BLaER1 treated with 17β-estradiol and CSF1 and Interleukin-3, amounts not matched to agents 10 nM and 100 nM (cell line): ENCODE measurements at regions not wholly inside any gene's neighbourhood (a gene's known extent, or its start where the extent isn't known, plus 50 kb on each side); places are given as distances from the start of the nearest gene placed in this dataset.

ENCODE experiments used
- H3K27ac ChIP-seq, 11 experiments: shearing (Covaris generic); formaldehyde crosslinking; 2 replicates each; pipeline ENCODE4 v1.8.1; 2022
- H3K27me3 ChIP-seq, 11 experiments: shearing (Covaris generic); formaldehyde crosslinking; 2 replicates each; pipeline ENCODE4 v1.8.1; 2022
- H3K36me3 ChIP-seq, 11 experiments: shearing (Covaris generic); formaldehyde crosslinking; 2 replicates each; pipeline ENCODE4 v1.8.1; 2022
- H3K4me1 ChIP-seq, 10 experiments: shearing (Covaris generic); formaldehyde crosslinking; 2 replicates each; pipeline ENCODE4 v1.8.1; 2022
- H3K4me2 ChIP-seq, 11 experiments: shearing (Covaris generic); formaldehyde crosslinking; 2 replicates each; pipeline ENCODE4 v1.8.1; 2022
- H3K4me3 ChIP-seq, 10 experiments: shearing (Covaris generic); formaldehyde crosslinking; 2 replicates each; pipeline ENCODE4 v1.8.1; 2022
- H3K9ac ChIP-seq, 11 experiments: shearing (Covaris generic); formaldehyde crosslinking; 2 replicates each; pipeline ENCODE4 v1.8.1; 2022
- H3K9me3 ChIP-seq, 11 experiments: shearing (Covaris generic); formaldehyde crosslinking; replicated peaks in 1 of 11; 2 replicates each; pipeline ENCODE4 v1.8.1; 2022
- H4K20me1 ChIP-seq, 11 experiments: shearing (Covaris generic); formaldehyde crosslinking; 2 replicates each; pipeline ENCODE4 v1.8.1; 2022
- Cebpa-rat ChIP-seq, 11 experiments: shearing (Covaris generic); IDR thresholded peaks; 2 replicates each; pipeline ENCODE4 v1.8.1; 2022

DNA sequence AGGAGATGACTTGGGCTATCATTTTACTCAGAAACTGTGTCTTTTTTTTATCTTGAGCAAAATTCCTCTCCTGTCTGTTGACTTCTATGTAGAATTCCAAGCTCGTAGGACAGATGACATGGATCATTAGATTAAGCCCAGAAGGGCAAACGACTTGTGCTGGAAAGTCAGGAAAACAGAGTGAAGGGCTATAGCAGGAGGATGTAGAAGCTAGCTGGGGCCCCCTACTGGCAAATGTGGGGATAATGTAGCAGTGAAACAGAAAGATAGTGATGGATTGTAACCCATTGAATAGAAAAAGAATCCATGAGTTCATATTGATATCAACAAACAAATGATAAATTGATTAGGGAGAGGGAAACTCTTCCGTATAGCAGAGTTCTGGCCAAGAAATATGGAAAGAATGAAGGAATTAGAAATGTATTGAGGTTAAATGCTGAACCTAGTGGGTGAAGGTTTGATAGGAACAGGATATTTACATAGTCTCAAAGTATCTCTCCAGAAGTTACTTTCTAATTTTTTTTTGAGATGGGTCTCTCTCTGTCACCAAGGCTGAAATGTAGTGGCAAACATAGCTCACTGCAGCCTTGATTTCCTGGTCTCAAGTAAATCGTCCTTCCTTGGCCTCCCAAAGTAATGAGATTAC is 103.6 kb downstream of the LYZL1 start:
- Histone ChIP-seq H3K4me1 (no peaks in the 10 kb centered on the region), H3K9ac (no peak overlapping the region), H4K20me1 (no peaks in the 10 kb centered on the region), H3K27me3 (no peaks in the 10 kb centered on the region), H3K36me3 (no peaks in the 10 kb centered on the region), H3K9me3 (no peaks in the 10 kb centered on the region), H3K4me2 (no peak overlapping the region), H3K4me3 (no peak overlapping the region), H3K27ac (no peak overlapping the region)
- no peak for TF ChIP-seq Cebpa-rat (IDR thresholded peaks at IDR 0.05)

DNA sequence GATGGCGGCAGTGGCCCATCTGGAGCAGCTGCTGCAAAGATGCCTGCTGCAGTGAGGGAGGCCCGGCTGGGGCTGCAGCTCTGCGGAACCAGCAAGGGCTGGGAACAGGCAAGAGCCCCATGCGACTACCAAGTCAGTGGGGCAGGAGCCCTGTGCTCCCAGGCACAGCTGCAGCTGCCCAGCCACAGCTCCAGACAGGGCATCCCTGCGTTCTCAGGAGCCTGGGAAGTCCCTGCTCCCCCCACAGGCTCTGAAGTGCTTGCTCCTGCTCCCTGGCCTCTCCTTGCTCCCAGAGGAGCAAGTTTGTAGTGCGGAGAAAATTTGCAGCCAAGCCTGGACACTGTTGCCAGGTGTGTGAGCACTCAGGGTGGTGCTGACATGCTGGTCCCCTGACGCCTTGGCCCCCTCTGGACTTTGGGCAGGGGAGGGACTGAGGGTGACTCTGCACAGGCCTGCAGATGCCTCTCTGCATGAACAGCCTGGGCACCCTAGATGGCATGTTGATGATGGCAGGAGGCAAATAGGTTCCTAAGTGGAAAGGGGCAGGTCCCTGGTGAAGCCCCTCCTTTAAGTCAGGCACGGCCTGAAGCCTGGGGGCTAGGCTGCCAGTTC is 105.6 kb downstream of the LYZL1 start:
- TF ChIP-seq Cebpa-rat (IDR thresholded peaks at IDR 0.05) = no peak
- Histone ChIP-seq H3K27me3 (no peaks in the 10 kb centered on the region), H4K20me1 (no peaks in the 10 kb centered on the region), H3K27ac (no peak overlapping the region), H3K4me3 (no peak overlapping the region), H3K4me1 (no peaks in the 10 kb centered on the region), H3K9me3 (peaks cover 0 to 2% (median 0%) of the 10 kb centered on the region in 11 experiments; a peak in 1 of 22 replicates), H3K36me3 (no peaks in the 10 kb centered on the region), H3K4me2 (no peak overlapping the region), H3K9ac (no peak overlapping the region)

DNA sequence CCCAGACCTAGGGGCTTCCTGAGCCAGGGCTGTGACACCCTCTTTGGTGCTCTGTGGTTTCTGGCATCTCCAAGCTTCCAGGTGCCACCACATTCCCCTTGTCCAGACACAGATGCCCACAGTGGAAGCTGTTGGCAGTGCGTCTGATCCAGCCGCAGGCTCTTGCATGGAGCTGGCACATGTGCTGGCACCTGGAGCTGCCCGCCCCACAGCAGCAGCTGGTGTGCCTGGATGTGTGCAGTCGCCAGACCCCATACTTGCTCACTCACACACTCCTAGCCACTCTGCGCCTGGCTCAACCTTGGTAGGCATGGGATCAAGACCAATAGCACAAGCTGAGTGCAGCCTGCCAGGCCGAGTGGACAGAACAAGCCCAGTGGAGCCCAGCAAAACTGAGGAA is 106.5 kb downstream of the LYZL1 start:
- no peaks in the 10 kb centered on the region for H3K4me1 ChIP-seq
- H3K4me2 ChIP-seq = no peak overlapping the region
- H3K9ac ChIP-seq = no peak overlapping the region
- peaks cover under 1 to 10% (median 3%) of the 10 kb centered on the region in 11 experiments; a peak in 15 of 22 replicates for H3K9me3 ChIP-seq
- TF ChIP-seq Cebpa-rat (IDR thresholded peaks at IDR 0.05) = no peak
- no peaks in the 10 kb centered on the region for H3K36me3 ChIP-seq
- H4K20me1 ChIP-seq = no peaks in the 10 kb centered on the region
- H3K27me3 ChIP-seq = no peaks in the 10 kb centered on the region
- no peak overlapping the region for H3K27ac ChIP-seq
- H3K4me3 ChIP-seq = no peak overlapping the region

DNA sequence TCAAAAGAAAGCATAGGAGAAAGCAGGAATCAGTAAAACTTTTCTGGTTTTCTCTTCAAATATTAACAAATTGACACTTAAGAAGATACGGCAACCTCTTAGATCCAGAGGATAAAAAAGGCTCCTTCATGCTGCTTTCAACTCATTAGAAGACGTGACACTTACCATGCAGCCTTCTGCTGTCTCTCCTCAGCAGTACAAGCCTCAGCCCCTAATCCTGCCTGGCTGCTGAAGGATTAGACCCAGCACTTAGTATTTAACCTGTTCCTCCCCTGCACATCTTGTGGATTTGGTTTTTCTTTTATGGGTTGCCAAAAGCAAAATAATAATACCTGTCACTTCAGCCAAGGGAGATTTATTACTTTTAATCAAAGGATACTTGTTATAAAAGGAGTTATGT is 108.4 kb downstream of the LYZL1 start:
- H3K4me3 ChIP-seq = no peak overlapping the region
- H3K9ac ChIP-seq = no peak overlapping the region
- no peaks in the 10 kb centered on the region for H3K36me3 ChIP-seq
- no peaks in the 10 kb centered on the region for H4K20me1 ChIP-seq
- no peak for TF ChIP-seq Cebpa-rat (IDR thresholded peaks at IDR 0.05)
- H3K27ac ChIP-seq = no peak overlapping the region
- H3K27me3 ChIP-seq = no peaks in the 10 kb centered on the region
- H3K4me1 ChIP-seq = no peaks in the 10 kb centered on the region
- H3K9me3 ChIP-seq = peaks cover 8 to 21% (median 16%) of the 10 kb centered on the region in 11 experiments; a peak in 19 of 22 replicates
- no peak overlapping the region for H3K4me2 ChIP-seq

DNA sequence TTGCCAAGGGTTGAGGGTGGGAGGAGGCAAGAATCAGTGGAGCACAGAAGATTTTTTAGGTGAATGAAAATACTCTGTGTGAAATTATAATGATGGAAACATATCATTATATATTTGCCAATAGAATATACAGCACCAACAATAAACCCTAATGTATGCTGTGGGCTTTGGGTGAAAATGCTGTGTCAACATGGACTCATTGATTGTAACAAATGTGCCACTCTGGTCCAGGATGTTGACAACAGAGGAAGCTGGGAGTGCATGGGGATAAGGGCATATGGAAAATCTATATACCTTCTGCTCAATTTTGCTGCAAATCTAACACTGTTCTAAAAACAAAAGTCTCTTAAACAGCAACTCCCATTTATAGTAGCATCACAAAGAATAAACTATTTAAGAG is 114.3 kb downstream of the LYZL1 start:
- Histone ChIP-seq H3K4me1 (no peaks in the 10 kb centered on the region), H3K4me3 (no peak overlapping the region), H3K36me3 (0 out of 22 replicates have a peak, but pooled peaks cover 0 to 6% (median 0%) of the 10 kb centered on the region in 11 experiments), H3K9ac (no peak overlapping the region), H3K4me2 (no peak overlapping the region), H3K27me3 (no peaks in the 10 kb centered on the region), H3K27ac (no peak overlapping the region), H3K9me3 (peaks cover 36 to 64% (median 48%) of the 10 kb centered on the region in 11 experiments), H4K20me1 (no peaks in the 10 kb centered on the region)
- no peak for TF ChIP-seq Cebpa-rat (IDR thresholded peaks at IDR 0.05)

DNA sequence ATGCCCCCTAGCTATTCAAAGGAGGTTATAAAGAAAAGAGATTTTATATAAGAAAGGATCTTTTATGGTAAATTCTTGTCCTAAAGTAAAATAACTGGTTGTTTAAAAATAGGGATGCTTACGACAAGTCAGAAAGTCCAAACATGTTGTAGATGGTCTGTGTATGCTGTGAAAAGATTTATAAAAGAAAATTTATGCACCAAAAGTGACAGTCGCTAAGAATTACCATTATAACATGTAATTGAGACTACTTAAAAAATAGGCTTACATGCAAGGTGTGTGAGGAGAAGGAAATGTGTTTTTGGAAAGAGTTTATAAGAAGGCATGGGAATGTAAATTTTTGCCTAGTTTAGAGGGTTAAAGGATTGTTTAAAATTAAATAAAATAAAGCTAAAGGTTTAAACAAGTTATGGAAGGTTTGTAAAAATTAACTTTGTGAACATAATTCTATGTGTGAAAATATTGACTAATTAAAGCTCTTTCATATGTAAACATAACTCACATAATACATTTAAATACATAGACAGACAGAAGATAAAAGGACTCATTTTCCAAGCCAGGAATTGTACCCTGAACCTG is 118.5 kb downstream of the LYZL1 start:
- H3K9me3 ChIP-seq = peaks cover 39 to 71% (median 51%) of the 10 kb centered on the region in 11 experiments
- no peak for TF ChIP-seq Cebpa-rat (IDR thresholded peaks at IDR 0.05)
- H3K4me2 ChIP-seq = no peak overlapping the region

More for the DNA sequence above, 118.5 kb downstream of the LYZL1 start:
- Histone ChIP-seq H3K9ac (no peak overlapping the region), H3K27me3 (0 out of 22 replicates have a peak, but pooled peaks cover 0 to 5% (median 0%) of the 10 kb centered on the region in 11 experiments), H3K36me3 (0 out of 22 replicates have a peak, but pooled peaks cover 0 to 7% (median 0%) of the 10 kb centered on the region in 11 experiments), H3K4me3 (no peak overlapping the region), H3K27ac (no peak overlapping the region), H3K4me1 (peaks cover 0 to 17% (median 0%) of the 10 kb centered on the region in 10 experiments; a peak in 6 of 20 replicates), H4K20me1 (no peaks in the 10 kb centered on the region)
